ENCODE measurements at regions not wholly inside any gene's neighbourhood (a gene's known extent, or its start where the extent isn't known, plus 50 kb on each side); places are given as distances from the start of the nearest gene placed in this dataset.
"Not testable (repeated sequence)": the region's sequence is repeated elsewhere in the genome, so short reads cannot be mapped to it uniquely, and the experiment has no call there.

- no peaks in the 10 kb centered on the region for H4K20me1 ChIP-seq (ENCODE audit: low read length)
- H3K4me1 ChIP-seq (ENCODE audit: insufficient read depth, low read length), result no peaks in the 10 kb centered on the region
- TF ChIP-seq EZH2 (IDR thresholded peaks at IDR 0.05; ENCODE audit: low read length, unreplicated experiment), result no peak
- TF ChIP-seq CTCF (conservative IDR thresholded peaks at IDR 0.05; ENCODE audit: low read depth, low read length), result no peak
- TF ChIP-seq EZH2phosphoT487 (IDR thresholded peaks at IDR 0.05; ENCODE audit: borderline replicate concordance, low read length), result no peak
- H3K9ac ChIP-seq (ENCODE audit: low read length), result no peak overlapping the region
- H3K79me2 ChIP-seq (ENCODE audit: low read length), result no peaks in the 10 kb centered on the region
- no peak for DNase-seq
- H3F3A ChIP-seq (ENCODE audit: low read length, unreplicated experiment), result no peaks in the 10 kb centered on the region
- no peaks in the 10 kb centered on the region for H3K36me3 ChIP-seq (ENCODE audit: low read depth, low read length)
- CTCF ChIA-PET, result no interaction called here
- BruUV-seq (replicated peaks), result no TSS peak
- ATAC-seq, result no peak
- no peak overlapping the region for H2AFZ ChIP-seq (ENCODE audit: low read length)
- H3K4me3 ChIP-seq (ENCODE audit: low read length), result no peak overlapping the region
- no peaks in the 10 kb centered on the region for H3K27me3 ChIP-seq (ENCODE audit: low read length)
- POLR2A ChIA-PET (ENCODE audit: unreplicated experiment), result no interaction called here
- H3K9me3 ChIP-seq (ENCODE audit: low read length), result no peaks in the 10 kb centered on the region
- intact Hi-C loops (cut with micrococcal nuclease), result no loop called here
- H3K4me2 ChIP-seq (ENCODE audit: low read length), result no peak overlapping the region
- no peaks in the 10 kb centered on the region for H3K9me2 ChIP-seq (replicated peaks; ENCODE audit: low read length)
- H3K27ac ChIP-seq (ENCODE audit: low read length), result no peak overlapping the region
These were observed 189.0 kb downstream of the SLITRK2 start for GRCh38 chrX:146006637-146007036.

- H3K36me3 ChIP-seq (ENCODE audit: low read depth, low read length), result no peaks in the 10 kb centered on the region
- no peaks in the 10 kb centered on the region for H4K20me1 ChIP-seq (ENCODE audit: low read length)
- H2AFZ ChIP-seq (ENCODE audit: low read length), result no peak overlapping the region
- no peaks in the 10 kb centered on the region for H3K9me3 ChIP-seq (ENCODE audit: low read length)
- no peaks in the 10 kb centered on the region for H3K27me3 ChIP-seq (ENCODE audit: low read length)
- ATAC-seq, result no peak
- ChIA-PET POLR2A (ENCODE audit: unreplicated experiment) (no interaction called here), CTCF (no interaction called here)
- no peaks in the 10 kb centered on the region for H3K9me2 ChIP-seq (replicated peaks; ENCODE audit: low read length)
- no peak overlapping the region for H3K4me3 ChIP-seq (ENCODE audit: low read length)
- DNase-seq, result no peak
- no peaks in the 10 kb centered on the region for H3F3A ChIP-seq (ENCODE audit: low read length, unreplicated experiment)
- intact Hi-C loops (cut with micrococcal nuclease), result no loop called here
- no peaks in the 10 kb centered on the region for H3K4me1 ChIP-seq (ENCODE audit: insufficient read depth, low read length)
- no peak overlapping the region for H3K4me2 ChIP-seq (ENCODE audit: low read length)
- H3K27ac ChIP-seq (ENCODE audit: low read length), result no peak overlapping the region
- no peak overlapping the region for H3K9ac ChIP-seq (ENCODE audit: low read length)
- TF ChIP-seq EZH2 (IDR thresholded peaks at IDR 0.05; ENCODE audit: low read length, unreplicated experiment), result no peak
- BruUV-seq (replicated peaks), result no TSS peak
- H3K79me2 ChIP-seq (ENCODE audit: low read length), result no peaks in the 10 kb centered on the region
These were observed 218.4 kb downstream of the SLITRK2 start for GRCh38 chrX:146036000-146036399.

- Histone ChIP-seq H4K20me1 (ENCODE audit: low read length) (no peaks in the 10 kb centered on the region), H3K79me2 (ENCODE audit: low read length) (no peaks in the 10 kb centered on the region), H3K36me3 (ENCODE audit: low read depth, low read length) (no peaks in the 10 kb centered on the region), H2AFZ (ENCODE audit: low read length) (no peak overlapping the region), H3K27ac (ENCODE audit: low read length) (no peak overlapping the region), H3K9me2 (replicated peaks; ENCODE audit: low read length) (no peaks in the 10 kb centered on the region), H3K4me3 (ENCODE audit: low read length) (no peak overlapping the region), H3K27me3 (ENCODE audit: low read length) (no peaks in the 10 kb centered on the region), H3K4me2 (ENCODE audit: low read length) (no peak overlapping the region), H3F3A (ENCODE audit: low read length, unreplicated experiment) (no peaks in the 10 kb centered on the region), H3K4me1 (ENCODE audit: insufficient read depth, low read length) (no peaks in the 10 kb centered on the region), H3K9ac (ENCODE audit: low read length) (no peak overlapping the region), H3K9me3 (ENCODE audit: low read length) (no peaks in the 10 kb centered on the region)
- POLR2A ChIA-PET (ENCODE audit: unreplicated experiment), result no interaction called here
- CTCF ChIA-PET, result no interaction called here
- ATAC-seq, result no peak
- no peak for DNase-seq
- TF ChIP-seq EZH2phosphoT487 (IDR thresholded peaks at IDR 0.05; ENCODE audit: borderline replicate concordance, low read length) (no peak), CTCF (conservative IDR thresholded peaks at IDR 0.05; ENCODE audit: low read depth, low read length) (no peak), EZH2 (IDR thresholded peaks at IDR 0.05; ENCODE audit: low read length, unreplicated experiment) (no peak)
- intact Hi-C loops (cut with micrococcal nuclease), result no loop called here
- no TSS peak for BruUV-seq (replicated peaks)
These were observed 224.1 kb downstream of the SLITRK2 start for GRCh38 chrX:146041741-146042140.

- H3K9me2 ChIP-seq (replicated peaks; ENCODE audit: low read length); BruUV-seq (replicated peaks); H3K27ac ChIP-seq (ENCODE audit: low read length); intact Hi-C loops (cut with micrococcal nuclease); DNase-seq; CTCF ChIA-PET; H3K4me3 ChIP-seq (ENCODE audit: low read length); H3K9me3 ChIP-seq (ENCODE audit: low read length); POLR2A ChIA-PET (ENCODE audit: unreplicated experiment); H2AFZ ChIP-seq (ENCODE audit: low read length); ATAC-seq; H3K36me3 ChIP-seq (ENCODE audit: low read depth, low read length); H4K20me1 ChIP-seq (ENCODE audit: low read length); H3K9ac ChIP-seq (ENCODE audit: low read length); H3F3A ChIP-seq (ENCODE audit: low read length, unreplicated experiment); H3K79me2 ChIP-seq (ENCODE audit: low read length); H3K27me3 ChIP-seq (ENCODE audit: low read length); H3K4me1 ChIP-seq (ENCODE audit: insufficient read depth, low read length); H3K4me2 ChIP-seq (ENCODE audit: low read length): not testable (repeated sequence)
These were observed 228.5 kb downstream of the SLITRK2 start for GRCh38 chrX:146046011-146046715.

- not testable (repeated sequence) for H3K9me3 ChIP-seq (ENCODE audit: low read length)
These were observed 231.9 kb downstream of the SLITRK2 start for GRCh38 chrX:146049568-146049967.

More at GRCh38 chrX:146049568-146049967, 231.9 kb downstream of the SLITRK2 start:
- H3K4me3 ChIP-seq (ENCODE audit: low read length); intact Hi-C loops (cut with micrococcal nuclease); H3F3A ChIP-seq (ENCODE audit: low read length, unreplicated experiment); H3K79me2 ChIP-seq (ENCODE audit: low read length); DNase-seq; BruUV-seq (replicated peaks); H3K9me2 ChIP-seq (replicated peaks; ENCODE audit: low read length); H3K27ac ChIP-seq (ENCODE audit: low read length); ATAC-seq; H2AFZ ChIP-seq (ENCODE audit: low read length); CTCF ChIA-PET; H3K4me1 ChIP-seq (ENCODE audit: insufficient read depth, low read length); H3K36me3 ChIP-seq (ENCODE audit: low read depth, low read length); H4K20me1 ChIP-seq (ENCODE audit: low read length); POLR2A ChIA-PET (ENCODE audit: unreplicated experiment); H3K9ac ChIP-seq (ENCODE audit: low read length); H3K4me2 ChIP-seq (ENCODE audit: low read length); H3K27me3 ChIP-seq (ENCODE audit: low read length): not testable (repeated sequence)
